ENCODE measurements at regions not wholly inside any gene's neighbourhood (a gene's known extent, or its start where the extent isn't known, plus 50 kb on each side); places are given as distances from the start of the nearest gene placed in this dataset.
"Not testable (repeated sequence)": the region's sequence is repeated elsewhere in the genome, so short reads cannot be mapped to it uniquely, and the experiment has no call there.

DNA sequence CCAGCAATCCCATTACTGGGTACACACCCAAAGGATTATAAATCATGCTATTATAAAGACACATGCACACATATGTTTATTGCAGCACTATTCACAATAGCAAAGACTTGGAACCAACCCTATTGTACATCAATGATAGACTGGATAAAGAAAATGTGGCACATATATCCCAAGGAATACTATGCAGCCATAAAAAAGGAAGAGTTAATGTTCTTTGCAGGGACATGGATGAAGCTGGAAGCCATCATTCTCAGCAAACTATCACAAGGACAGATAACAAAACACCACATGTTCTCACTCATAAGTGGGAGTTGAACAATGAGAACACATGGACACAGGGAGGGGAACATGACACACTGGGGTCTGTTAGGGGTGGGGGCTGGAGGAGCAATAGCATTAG is 177.2 kb upstream of the TBX18 start:
- not testable (repeated sequence) for DNase-seq (ENCODE audit: low read depth in 3 of 3)

DNA sequence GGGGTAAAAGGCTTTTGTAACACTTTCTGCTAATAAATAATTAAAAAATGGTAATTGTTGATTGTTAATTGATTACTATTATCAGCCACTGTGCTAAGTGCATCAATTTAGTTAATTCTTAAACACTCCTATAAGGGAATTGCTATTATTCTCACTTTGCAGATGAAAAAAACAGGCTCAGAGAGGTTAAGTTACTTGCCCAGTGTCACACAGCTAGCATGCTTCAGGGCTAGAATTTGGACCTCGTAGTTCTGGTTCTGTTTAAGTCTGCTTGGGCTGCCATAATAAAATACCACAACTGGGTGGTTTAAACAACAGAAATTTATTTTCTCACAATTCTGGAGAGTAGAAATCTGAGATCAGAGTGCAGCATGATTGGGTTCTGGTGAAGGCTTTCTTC is 164.8 kb upstream of the TBX18 start:
- DNase-seq (ENCODE audit: low read depth in 3 of 3): no peak

DNA sequence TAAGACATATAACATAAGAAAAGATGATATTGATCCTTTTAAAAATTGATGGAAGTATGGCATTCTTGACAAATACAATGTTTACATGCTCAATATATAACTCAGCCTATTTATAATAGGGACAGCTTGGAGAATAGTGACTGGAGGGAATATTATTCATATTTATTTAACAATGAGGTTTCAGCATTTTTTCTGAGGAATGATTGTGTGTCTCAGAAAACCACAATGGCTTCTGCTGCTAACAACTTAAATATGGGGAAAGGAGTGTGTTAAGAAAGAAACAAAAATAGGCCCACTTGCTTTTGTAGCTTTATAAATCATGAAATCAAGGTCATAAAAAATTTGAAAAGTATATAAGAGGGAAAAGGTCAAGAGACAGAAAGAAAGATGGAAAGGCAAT is 163.2 kb upstream of the TBX18 start:
- no peak for DNase-seq (ENCODE audit: low read depth in 3 of 3)

GRCh38 chr6:84926189-84927155 is 162.1 kb upstream of the TBX18 start:
- no peak for DNase-seq (ENCODE audit: low read depth in 3 of 3)

- no peak for DNase-seq (ENCODE audit: low read depth in 3 of 3)
Observed at GRCh38 chr6:84921891-84922290, 157.5 kb upstream of the TBX18 start.

DNA sequence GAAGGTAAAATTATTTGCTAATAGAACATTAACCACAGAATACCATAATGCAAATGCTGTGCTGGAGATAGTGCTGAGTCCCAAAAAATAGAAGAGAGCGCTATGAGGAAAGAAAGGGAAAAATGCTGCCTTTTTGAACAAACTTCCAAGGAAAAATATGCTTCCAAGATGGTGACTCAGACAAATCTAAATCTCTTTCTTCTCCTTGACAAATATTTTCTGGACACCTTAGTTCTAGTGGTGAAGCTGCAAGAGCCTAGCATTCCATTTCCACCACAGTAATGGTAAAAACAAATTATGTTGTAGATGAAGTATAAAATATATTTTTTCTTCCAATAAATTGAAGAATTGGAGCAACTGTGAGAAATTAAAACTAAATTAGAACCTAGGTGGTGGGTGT is 155.6 kb upstream of the TBX18 start:
- no peak for DNase-seq (ENCODE audit: low read depth in 3 of 3)

- no peak for DNase-seq (ENCODE audit: low read depth in 3 of 3)
Observed at GRCh38 chr6:84916704-84917103, 152.3 kb upstream of the TBX18 start.

DNA sequence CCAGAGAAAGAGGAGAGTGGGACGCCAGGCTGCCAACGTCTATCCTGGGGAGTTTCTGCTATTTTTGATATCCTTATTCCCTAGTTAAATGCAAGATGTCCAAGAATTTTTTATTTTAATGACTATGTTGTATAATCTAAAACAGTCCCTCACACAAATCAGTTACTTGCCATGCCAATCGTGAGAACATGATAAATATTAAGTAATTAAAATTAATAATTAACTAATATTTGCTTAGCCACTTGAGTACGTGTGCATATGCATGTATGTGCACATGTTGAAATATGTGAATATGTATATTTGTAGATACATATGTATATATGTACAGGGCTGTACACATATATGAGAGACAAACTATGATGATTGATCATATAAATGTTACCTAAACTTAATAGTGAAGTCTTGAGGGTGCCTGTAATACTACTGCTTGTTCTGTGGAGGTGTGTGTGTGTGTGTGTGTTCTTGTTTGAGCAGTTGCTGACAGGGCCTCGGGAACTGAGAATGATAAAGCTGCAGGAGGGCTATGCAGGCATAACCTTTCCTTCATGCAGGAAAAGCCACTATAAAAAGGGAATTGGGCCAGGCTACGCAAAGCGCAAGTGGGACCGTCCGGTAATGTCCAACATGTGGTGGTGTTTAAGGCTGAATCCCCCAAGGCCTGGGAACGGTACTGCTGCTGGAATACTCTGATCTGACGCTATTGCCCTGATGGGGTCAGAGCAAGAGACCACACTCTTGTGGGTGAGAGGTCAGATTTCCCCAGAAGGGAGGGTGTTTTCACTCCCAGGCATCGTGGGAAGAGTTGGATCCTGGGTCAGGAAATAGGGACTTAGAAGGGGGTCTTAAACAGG is 148.3 kb upstream of the TBX18 start:
- DNase-seq (ENCODE audit: low read depth in 3 of 3): no peak

DNA sequence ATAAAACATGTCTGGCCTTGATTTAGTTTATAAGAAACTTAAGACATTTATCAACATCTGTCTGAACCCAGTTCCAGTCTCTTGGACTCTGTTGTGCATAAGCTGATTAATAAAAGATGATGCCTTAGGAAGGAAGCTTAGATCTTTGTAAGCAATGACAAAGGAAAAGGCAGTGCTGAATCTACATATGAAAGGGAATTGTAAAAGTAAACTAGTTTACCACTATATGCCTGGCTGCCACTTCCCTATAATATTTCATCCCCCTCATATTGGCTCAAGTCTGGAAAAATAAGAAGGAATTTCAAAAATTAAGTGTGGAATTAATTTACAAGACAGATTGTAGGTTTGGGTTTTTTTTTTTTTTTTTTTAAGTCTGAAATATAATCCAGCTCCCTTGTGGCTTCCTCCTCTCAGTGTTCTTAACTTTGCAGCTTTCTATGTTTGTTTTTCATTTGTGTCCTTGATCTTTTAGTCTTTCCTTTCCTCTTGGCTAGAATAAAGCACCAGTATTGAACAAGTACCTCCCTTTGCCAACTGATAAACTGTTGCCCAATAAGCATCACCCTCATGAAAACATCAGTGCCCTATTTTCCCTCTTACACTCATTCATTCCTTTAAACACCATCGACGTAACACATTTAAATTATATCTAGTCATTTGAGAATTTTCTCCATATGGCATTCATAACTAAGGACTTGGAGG is 146.7 kb upstream of the TBX18 start:
- DNase-seq (ENCODE audit: low read depth in 3 of 3): no peak

- DNase-seq (ENCODE audit: low read depth in 3 of 3): no peak
Observed at GRCh38 chr6:84908304-84908904, 144.0 kb upstream of the TBX18 start.

GRCh38 chr6:84906514-84906913 is 142.1 kb upstream of the TBX18 start:
- no peak for DNase-seq (ENCODE audit: low read depth in 3 of 3)

GRCh38 chr6:84905823-84906222 is 141.4 kb upstream of the TBX18 start:
- DNase-seq (ENCODE audit: low read depth in 3 of 3): no peak

DNA sequence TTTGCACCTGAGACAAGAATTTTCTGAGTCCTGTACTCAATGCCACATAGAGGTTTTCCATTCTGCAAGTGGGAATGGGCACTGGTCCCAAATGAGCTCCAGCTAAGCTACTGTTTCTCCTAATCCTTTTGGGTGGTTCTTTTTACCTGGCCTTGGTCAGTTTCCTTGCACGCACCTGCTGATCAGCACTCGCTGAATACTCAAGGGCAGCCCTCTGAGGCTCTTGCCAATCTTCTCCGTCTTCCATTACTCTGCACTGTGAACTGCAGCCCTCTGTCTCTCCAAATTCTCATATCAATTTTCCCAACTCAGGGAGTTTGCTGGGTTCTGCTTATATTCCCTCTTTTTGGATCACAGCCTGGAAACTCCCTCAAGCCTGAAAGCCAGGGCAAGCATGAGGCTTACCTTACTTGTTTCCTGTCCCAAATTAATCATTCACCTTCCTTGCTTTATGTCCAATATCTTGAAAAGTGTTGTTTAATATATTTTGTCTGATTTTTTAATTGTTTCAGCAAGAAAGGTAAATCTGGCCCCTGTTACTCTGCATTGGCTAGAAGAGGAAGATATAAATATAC is 138.0 kb upstream of the TBX18 start:
- no peak for DNase-seq (ENCODE audit: low read depth in 3 of 3)

- DNase-seq (ENCODE audit: low read depth in 3 of 3): no peak
Observed at GRCh38 chr6:84897988-84898594, 133.7 kb upstream of the TBX18 start.

DNA sequence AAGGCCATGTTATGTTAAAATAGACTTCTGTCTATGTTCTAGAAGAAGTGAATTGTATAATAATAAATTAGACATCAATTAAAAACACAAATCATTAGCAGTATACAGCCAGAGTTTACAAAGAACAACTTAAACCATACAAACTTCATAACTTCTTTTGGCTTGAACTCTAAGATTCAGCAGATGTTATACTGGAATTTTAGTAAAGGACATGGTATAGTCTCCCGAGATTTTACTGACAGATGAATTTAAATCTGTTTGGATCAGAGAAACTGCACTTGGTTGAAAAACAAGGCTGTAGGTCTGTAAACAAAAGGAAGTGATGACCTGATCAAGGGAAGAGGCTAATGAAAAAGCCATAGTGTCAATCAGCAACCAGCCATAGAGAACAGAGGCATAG is 132.6 kb upstream of the TBX18 start:
- DNase-seq (ENCODE audit: low read depth in 3 of 3): no peak

GRCh38 chr6:84892671-84893070 is 128.3 kb upstream of the TBX18 start:
- DNase-seq (ENCODE audit: low read depth in 3 of 3): no peak

GRCh38 chr6:84882768-84883766 is 118.7 kb upstream of the TBX18 start:
- no peak for DNase-seq (ENCODE audit: low read depth in 3 of 3)

DNA sequence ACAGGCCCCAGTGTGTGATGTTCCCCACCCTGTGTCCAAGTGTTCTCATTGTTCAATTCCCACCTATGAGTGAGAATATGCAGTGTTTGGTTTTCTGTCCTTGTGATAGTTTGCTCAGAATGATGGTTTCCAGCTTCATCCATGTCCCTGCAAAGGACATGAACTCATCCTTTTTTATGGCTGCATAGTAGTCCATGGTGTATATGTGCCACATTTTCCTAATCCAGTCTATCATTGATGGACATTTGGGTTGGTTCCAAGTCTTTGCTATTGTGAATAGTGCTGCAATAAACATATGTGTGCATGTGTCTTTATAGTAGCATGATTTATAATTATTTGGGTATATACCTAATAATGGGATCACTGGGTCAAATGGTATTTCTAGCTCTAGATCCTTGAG is 115.0 kb upstream of the TBX18 start:
- not testable (repeated sequence) for DNase-seq (ENCODE audit: low read depth in 3 of 3)

DNA sequence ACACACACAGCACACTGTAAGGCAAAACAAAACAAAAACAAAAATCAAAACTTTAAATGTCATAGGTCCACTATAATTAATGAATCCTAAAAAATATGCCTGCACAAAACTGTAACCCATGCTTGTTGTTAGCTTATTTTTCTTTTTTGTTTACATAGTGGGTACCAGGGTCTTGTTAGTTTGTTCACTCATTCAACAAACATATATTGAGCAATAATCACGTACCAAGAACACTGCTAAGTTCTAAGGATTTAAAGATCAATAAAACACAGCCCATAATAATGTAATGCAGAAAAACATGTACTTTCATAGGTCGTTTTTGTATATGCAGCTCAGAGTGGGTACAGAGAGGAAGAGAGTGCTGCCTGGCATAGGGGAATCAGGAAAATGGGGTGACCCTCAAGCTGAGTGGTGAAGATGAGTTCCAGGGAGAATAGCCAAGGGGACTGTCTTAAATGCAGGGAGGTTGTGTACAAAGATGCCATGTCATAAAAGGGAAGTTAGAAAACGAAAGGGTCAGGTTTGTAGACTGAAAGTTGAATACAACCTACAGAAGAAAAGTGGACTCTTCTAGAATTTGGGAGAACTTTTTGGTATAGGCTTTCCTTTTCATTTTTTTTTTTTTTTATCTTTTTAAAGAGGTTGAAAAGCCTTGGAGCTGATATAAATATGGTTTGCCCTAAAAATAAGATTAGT is 113.3 kb upstream of the TBX18 start:
- DNase-seq (ENCODE audit: low read depth in 3 of 3): no peak
